Gastroesophageal sphincter (tissue), 4 donors: ENCODE measurements at regions not wholly inside any gene's neighbourhood (a gene's known extent, or its start where the extent isn't known, plus 50 kb on each side); places are given as distances from the start of the nearest gene placed in this dataset.

ENCODE experiments used
- ATAC-seq: fragments of 150-250 bp; one replicate; pipeline ENCODE4 v1.9.1; 2016; ENCODE audit warnings: mild to moderate bottlenecking, moderate library complexity
- H3K27ac ChIP-seq, 4 donors: fragments of 200-600 bp; sonication (generic) in 3 of 4; 1 replicate in 3 of 4; 2 replicates in 1 of 4; pipeline ENCODE4 v1.5.1; 2016 to 2019
- H3K27me3 ChIP-seq: fragments of 200-600 bp; sonication (generic); one replicate; pipeline ENCODE4 v1.5.1; 2019
- H3K36me3 ChIP-seq, 2 donors: fragments of 200-600 bp; sonication (generic); one replicate each; pipeline ENCODE4 v1.5.1; 2019; ENCODE audit warnings: control low read depth in 1 of 2
- H3K4me1 ChIP-seq, 3 donors: fragments of 200-600 bp; sonication (generic); 1 replicate in 2 of 3; 2 replicates in 1 of 3; pipeline ENCODE4 v1.5.1; 2016 to 2019; ENCODE audit warnings: control low read depth in 2 of 3
- H3K4me3 ChIP-seq, 2 donors: fragments of 200-600 bp; sonication (generic); one replicate each; pipeline ENCODE4 v1.5.1; 2019; ENCODE audit warnings: mild to moderate bottlenecking in 1 of 2, moderate library complexity in 1 of 2
- H3K9me3 ChIP-seq, 3 donors: fragments of 200-600 bp; sonication (generic); one replicate each; pipeline ENCODE4 v1.5.1; 2017 to 2019; ENCODE audit warnings: control low read depth in 2 of 3
- CTCF ChIP-seq, 4 experiments: fragments of 200-600 bp in 2 of 4; fragments of 450-650 bp in 2 of 4; sonication (generic) in 1 of 4; IDR thresholded peaks; one replicate each; pipeline ENCODE4 v1.5.1; 2017 to 2019; ENCODE audit warnings: antibody characterized with exemption in 4 of 4, mild to moderate bottlenecking in 2 of 4, moderate library complexity in 2 of 4
- EP300 ChIP-seq: sonication (generic); formaldehyde crosslinking; IDR thresholded peaks from one replicate; pipeline ENCODE4 v1.6.1; 2017; ENCODE audit warnings: antibody characterized with exemption, mild to moderate bottlenecking
- POLR2A ChIP-seq, 2 donors: fragments of 450-650 bp; IDR thresholded peaks; one replicate each; pipeline ENCODE4 v1.6.1; 2017; ENCODE audit warnings: antibody characterized with exemption in 2 of 2, mild to moderate bottlenecking in 2 of 2, moderate library complexity in 1 of 2
- POLR2AphosphoS5 ChIP-seq: sonication (generic); formaldehyde crosslinking; IDR thresholded peaks from one replicate; pipeline ENCODE4 v1.6.1; 2017; ENCODE audit warnings: antibody characterized with exemption
- WGBS, 2 donors: methylation state at CpG; one replicate each; pipeline ENCODE4 v1.1.5; 2018; ENCODE audit warnings: low coverage in 1 of 2; 5-methylcytosine and 5-hydroxymethylcytosine counted together

GRCh38 chr14:53885136-53885640 lies 71.4 kb downstream of the BMP4 start:
- H3K4me1 ChIP-seq, result peaks cover 0 to 6% (median 0%) of the 10 kb centered on the region in 3 donors
- H3K27ac ChIP-seq, result no peak overlapping the region
- no peaks in the 10 kb centered on the region for H3K27me3 ChIP-seq
- TF ChIP-seq POLR2A (IDR thresholded peaks at IDR 0.05) (no peak), CTCF (IDR thresholded peaks at IDR 0.05) (no peak), POLR2AphosphoS5 (no peak), EP300 (no peak)
- no peaks in the 10 kb centered on the region for H3K36me3 ChIP-seq
- H3K9me3 ChIP-seq, result no peaks in the 10 kb centered on the region
- no peak overlapping the region for H3K4me3 ChIP-seq
- 67 to 75% methylated on average over 1 of the region's 1 CpG for WGBS, 2 donors
- ATAC-seq, result no peak

GRCh38 chr14:53884601-53885000 lies 72.0 kb downstream of the BMP4 start:
- ATAC-seq, result no peak
- no peak for TF ChIP-seq EP300
- no peak for TF ChIP-seq POLR2A (IDR thresholded peaks at IDR 0.05)
- no peak for TF ChIP-seq POLR2AphosphoS5
- no peak for TF ChIP-seq CTCF (IDR thresholded peaks at IDR 0.05)

GRCh38 chr14:53883739-53884138 lies 72.9 kb downstream of the BMP4 start:
- TF ChIP-seq POLR2AphosphoS5 (no peak), EP300 (no peak), POLR2A (IDR thresholded peaks at IDR 0.05) (no peak), CTCF (IDR thresholded peaks at IDR 0.05) (no peak)
- ATAC-seq, result no peak
- Histone ChIP-seq H3K4me3 (no peak overlapping the region), H3K4me1 (peaks cover 0 to 6% (median 0%) of the 10 kb centered on the region in 3 donors), H3K36me3 (no peaks in the 10 kb centered on the region), H3K9me3 (no peaks in the 10 kb centered on the region), H3K27ac (no peak overlapping the region), H3K27me3 (no peaks in the 10 kb centered on the region)
- WGBS, 2 donors, result 100% methylated on average over 4 of the region's 4 CpGs; no CpG with 5 or more reads in 1 of the 2 donors

More at GRCh38 chr14:53884601-53885000, 72.0 kb downstream of the BMP4 start:
- Histone ChIP-seq H3K9me3 (no peaks in the 10 kb centered on the region), H3K27ac (no peak overlapping the region), H3K36me3 (no peaks in the 10 kb centered on the region), H3K4me3 (no peak overlapping the region), H3K27me3 (no peaks in the 10 kb centered on the region), H3K4me1 (peaks cover 0 to 6% (median 0%) of the 10 kb centered on the region in 3 donors)
- 90 to 100% methylated on average over 1 of the region's 1 CpG for WGBS, 2 donors

GRCh38 chr14:53882684-53883083 lies 73.9 kb downstream of the BMP4 start:
- Histone ChIP-seq H3K36me3 (no peaks in the 10 kb centered on the region), H3K27ac (no peak overlapping the region), H3K9me3 (no peaks in the 10 kb centered on the region), H3K4me3 (no peak overlapping the region), H3K4me1 (peaks cover 0 to 6% (median 0%) of the 10 kb centered on the region in 3 donors), H3K27me3 (no peaks in the 10 kb centered on the region)
- WGBS, 2 donors, result 65 to 73% methylated on average over 4 of the region's 4 CpGs
- no peak for ATAC-seq
- no peak for TF ChIP-seq CTCF (IDR thresholded peaks at IDR 0.05)
- TF ChIP-seq POLR2AphosphoS5, result no peak
- no peak for TF ChIP-seq EP300
- TF ChIP-seq POLR2A (IDR thresholded peaks at IDR 0.05), result no peak

GRCh38 chr14:53881921-53882320 lies 74.7 kb downstream of the BMP4 start:
- no peak for ATAC-seq
- H3K4me3 ChIP-seq, result no peak overlapping the region
- WGBS, 2 donors, result 44 to 64% methylated on average over 5 of the region's 5 CpGs

More at GRCh38 chr14:53881921-53882320, 74.7 kb downstream of the BMP4 start:
- H3K4me1 ChIP-seq, result peaks cover 0 to 6% (median 0%) of the 10 kb centered on the region in 3 donors
- TF ChIP-seq EP300, result no peak
- no peak for TF ChIP-seq CTCF (IDR thresholded peaks at IDR 0.05)
- TF ChIP-seq POLR2AphosphoS5, result no peak
- TF ChIP-seq POLR2A (IDR thresholded peaks at IDR 0.05), result no peak
- no peaks in the 10 kb centered on the region for H3K27me3 ChIP-seq
- no peaks in the 10 kb centered on the region for H3K36me3 ChIP-seq
- H3K9me3 ChIP-seq, result no peaks in the 10 kb centered on the region
- H3K27ac ChIP-seq, result no peak overlapping the region
